22Rv1 (cell line): ENCODE measurements at regions not wholly inside any gene's neighbourhood (a gene's known extent, or its start where the extent isn't known, plus 50 kb on each side); places are given as distances from the start of the nearest gene placed in this dataset.

Experiments used
- H3K27ac ChIP-seq: fragments of 450-650 bp; 2 replicates; pipeline ENCODE4 v1.5.1; 2017
- ZFX ChIP-seq: fragments of 450-650 bp; IDR thresholded peaks from 2 replicates; pipeline ENCODE4 v1.6.1; 2017; ENCODE audit warnings: antibody characterized with exemption, borderline replicate concordance
- TF ChIP-seq, protein P1 (sequence below): fragments of 450-650 bp; IDR thresholded peaks from 2 replicates; pipeline ENCODE4 v1.5.1; 2017; ENCODE audit warnings: mild to moderate bottlenecking

DNA sequence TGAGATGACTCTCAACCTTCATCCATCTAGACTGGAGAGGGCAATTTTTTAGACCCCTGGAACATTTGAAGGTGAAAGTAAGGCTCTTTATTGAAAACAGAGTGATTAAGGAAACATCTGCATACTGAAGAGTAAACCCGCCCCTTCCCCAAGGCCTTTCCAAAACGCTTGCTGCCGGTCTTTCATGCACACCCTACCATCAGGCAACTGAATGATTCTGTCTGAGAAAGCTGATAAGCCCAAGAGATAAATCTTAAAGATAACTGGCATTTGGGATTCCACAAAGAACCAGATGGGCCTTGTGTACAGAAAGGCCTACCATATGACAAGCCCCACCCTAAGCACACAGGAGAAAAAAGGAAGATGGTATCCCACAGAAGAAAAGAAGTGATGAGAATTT lies 54.4 kb upstream of the PIK3R1 start:
- TF ChIP-seq, protein P1, sequence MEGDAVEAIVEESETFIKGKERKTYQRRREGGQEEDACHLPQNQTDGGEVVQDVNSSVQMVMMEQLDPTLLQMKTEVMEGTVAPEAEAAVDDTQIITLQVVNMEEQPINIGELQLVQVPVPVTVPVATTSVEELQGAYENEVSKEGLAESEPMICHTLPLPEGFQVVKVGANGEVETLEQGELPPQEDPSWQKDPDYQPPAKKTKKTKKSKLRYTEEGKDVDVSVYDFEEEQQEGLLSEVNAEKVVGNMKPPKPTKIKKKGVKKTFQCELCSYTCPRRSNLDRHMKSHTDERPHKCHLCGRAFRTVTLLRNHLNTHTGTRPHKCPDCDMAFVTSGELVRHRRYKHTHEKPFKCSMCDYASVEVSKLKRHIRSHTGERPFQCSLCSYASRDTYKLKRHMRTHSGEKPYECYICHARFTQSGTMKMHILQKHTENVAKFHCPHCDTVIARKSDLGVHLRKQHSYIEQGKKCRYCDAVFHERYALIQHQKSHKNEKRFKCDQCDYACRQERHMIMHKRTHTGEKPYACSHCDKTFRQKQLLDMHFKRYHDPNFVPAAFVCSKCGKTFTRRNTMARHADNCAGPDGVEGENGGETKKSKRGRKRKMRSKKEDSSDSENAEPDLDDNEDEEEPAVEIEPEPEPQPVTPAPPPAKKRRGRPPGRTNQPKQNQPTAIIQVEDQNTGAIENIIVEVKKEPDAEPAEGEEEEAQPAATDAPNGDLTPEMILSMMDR, result no peak
- no peak for TF ChIP-seq ZFX
- H3K27ac ChIP-seq, result no peak overlapping the region

DNA sequence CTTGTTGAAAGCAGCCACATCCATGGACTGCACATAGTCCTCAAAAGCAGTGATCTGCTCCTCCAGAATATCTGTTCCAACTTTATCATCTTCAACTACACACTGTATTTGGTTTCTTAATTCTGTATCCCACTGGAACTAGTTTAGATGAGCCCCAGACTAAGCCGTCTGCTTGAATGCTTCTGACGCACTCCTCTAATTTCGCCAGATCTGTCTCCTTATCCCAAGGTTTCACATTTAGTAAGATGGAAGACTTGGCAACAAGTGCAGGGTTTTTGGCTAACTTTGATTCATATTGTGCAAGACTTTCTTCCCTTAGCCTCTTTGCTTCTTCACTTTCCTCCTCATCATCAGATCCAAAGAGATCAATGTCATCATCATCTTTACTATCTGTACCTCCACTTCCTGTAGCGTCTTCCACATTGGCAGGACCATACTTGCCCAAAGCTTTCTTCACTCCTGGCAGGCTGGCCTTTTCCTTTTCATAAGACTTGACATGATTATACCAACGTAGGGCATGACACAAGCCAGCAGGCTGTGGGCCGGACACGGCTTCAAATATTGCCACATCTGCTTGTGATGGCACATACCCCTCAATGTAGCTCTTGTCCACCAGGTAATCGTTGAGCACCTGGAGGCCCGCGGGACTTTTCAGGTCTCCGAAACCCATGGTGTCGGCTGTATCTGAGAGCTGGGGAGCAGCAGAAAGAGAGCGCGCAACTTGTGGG lies 56.2 kb upstream of the PIK3R1 start:
- H3K27ac ChIP-seq, result no peak overlapping the region
- TF ChIP-seq, protein P1, result no peak
- TF ChIP-seq ZFX, result no peak

DNA sequence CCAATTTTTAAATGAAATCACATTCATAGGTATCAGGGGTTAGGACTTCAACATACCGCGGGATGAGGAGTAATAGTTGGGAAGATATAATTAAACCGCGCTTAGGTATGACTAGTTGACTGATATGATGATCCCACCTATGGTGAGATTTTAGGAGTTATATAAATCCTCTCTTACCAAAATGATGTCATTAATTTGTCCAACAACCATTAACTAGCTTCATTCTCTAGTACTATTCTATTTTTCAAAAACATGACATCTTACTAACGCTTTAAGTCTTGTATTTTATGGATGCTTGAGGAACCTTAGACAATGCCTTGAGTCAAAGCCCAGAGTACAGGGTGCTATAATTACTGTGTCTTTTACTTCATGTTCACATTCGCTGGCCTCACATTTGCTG lies 59.6 kb upstream of the PIK3R1 start:
- no peak overlapping the region for H3K27ac ChIP-seq
- TF ChIP-seq, protein P1, result no peak
- no peak for TF ChIP-seq ZFX

DNA sequence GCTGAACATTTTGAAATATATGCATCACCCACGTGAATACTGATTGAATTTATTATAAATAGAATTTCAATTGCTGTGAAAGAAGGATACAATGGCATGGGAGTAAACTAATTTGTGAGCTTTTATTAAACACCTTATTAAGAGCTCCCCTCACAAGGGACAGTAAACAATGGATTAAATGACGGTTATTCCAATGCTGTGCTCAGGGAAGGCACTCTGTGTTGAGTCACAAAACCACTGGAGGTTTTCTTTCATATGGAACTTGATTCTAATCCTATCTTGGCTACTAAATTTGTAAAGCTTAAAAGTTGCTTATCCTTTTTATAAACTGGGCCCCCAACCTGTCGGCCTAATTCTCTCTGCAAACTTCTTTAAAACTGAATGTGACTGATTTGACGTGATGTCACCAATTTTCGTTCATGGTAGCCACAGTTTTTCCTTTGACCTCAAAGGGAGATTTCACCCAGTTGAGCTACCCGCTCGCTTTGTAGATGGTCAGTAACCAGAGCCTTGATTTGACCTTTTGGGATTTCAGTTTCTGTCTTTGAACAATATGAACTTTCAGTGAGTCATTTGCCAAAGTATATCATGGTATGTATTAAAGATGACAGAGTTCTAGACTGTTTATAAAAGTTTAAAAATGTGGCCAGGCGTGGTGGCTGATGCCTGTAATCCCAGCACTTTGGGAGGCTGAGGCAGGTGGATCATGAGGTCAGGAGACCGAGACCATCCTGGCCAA lies 61.3 kb upstream of the PIK3R1 start:
- TF ChIP-seq, protein P1, result no peak

DNA sequence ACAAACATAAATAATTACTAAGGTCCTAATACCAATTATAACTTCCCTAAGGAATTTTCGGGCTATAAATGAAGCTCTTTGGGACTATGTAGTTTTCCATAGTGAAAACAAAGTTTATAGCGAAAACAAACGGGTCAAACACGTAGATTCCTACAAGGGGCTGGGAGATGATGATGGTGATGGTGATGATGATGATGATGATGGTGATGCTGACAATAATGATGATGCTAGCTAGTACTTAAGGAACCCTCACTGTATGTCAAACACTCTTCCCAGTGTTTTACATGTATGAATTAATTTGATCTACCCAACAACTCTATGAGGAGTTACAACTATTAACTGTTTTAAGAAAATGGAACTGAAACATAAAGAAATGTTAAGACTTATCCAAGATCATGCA lies 63.7 kb upstream of the PIK3R1 start:
- TF ChIP-seq ZFX, result no peak
- TF ChIP-seq, protein P1, result no peak
- H3K27ac ChIP-seq, result no peak overlapping the region

More for the DNA sequence above, 61.3 kb upstream of the PIK3R1 start:
- no peak overlapping the region for H3K27ac ChIP-seq

DNA sequence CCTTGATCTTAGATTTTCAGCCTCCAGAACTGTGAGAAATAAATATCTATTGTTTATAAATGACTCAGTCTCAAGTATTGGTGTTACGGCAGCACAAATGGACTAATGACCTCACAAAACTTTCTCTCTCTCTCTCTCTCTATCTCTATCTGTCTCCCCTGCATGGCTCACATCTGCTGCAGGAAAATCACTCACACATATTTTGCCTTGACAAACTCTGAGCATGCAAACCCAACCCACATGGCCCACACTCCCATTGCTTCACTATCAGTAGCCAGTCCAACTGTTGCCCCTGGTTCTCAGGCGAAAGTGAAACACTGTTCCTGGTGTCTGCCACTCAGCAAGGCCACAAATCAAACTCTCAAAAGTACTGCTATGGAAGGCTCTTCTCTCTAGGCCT lies 66.4 kb upstream of the PIK3R1 start:
- no peak overlapping the region for H3K27ac ChIP-seq
- TF ChIP-seq ZFX, result no peak
- TF ChIP-seq, protein P1, result no peak

DNA sequence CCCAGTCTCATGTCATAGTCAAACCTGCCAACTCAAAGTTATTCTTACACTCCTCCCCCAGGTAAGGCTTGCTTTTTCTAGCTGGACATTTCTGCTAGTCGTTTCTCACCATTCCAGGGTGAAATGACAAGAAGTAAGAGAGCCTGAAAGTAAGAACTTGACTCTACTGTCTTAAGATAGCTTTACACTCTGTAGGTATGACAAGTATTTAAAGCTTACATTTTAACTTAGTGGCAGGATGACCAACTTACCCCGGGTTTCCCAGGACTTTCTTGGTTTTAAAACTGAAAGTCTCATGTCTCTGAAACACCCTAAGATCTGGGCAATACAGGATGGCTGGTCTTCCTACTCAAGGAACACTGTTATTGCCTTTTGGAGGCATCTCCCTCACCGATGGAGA lies 67.5 kb upstream of the PIK3R1 start:
- TF ChIP-seq, protein P1, result no peak
- no peak overlapping the region for H3K27ac ChIP-seq
